Adipocyte (in vitro differentiated cells): ENCODE measurements at regions not wholly inside any gene's neighbourhood (a gene's known extent, or its start where the extent isn't known, plus 50 kb on each side); places are given as distances from the start of the nearest gene placed in this dataset.
"Not testable (repeated sequence)": the region's sequence is repeated elsewhere in the genome, so short reads cannot be mapped to it uniquely, and the experiment has no call there.

Experiments used
- DNase-seq: peaks from one replicate; pipeline ENCODE4 v3.0.0-alpha.2; 2015; ENCODE audit warnings: low read depth
- H3K27me3 ChIP-seq: replicated peaks from 2 replicates; pipeline ENCODE4 v1.7.0; 2013; ENCODE audit warnings: mild to moderate bottlenecking, low read length, moderate library complexity; ENCODE audit not compliant: control insufficient read depth, insufficient read depth
- H3K36me3 ChIP-seq: 2 replicates; pipeline ENCODE4 v1.7.0; 2013; ENCODE audit warnings: low read length, mild to moderate bottlenecking, moderate library complexity; ENCODE audit not compliant: control insufficient read depth, insufficient read depth, severe bottlenecking
- H3K4me1 ChIP-seq: 2 replicates; pipeline ENCODE4 v1.7.0; 2013; ENCODE audit warnings: mild to moderate bottlenecking, low read length, moderate library complexity; ENCODE audit not compliant: control insufficient read depth, insufficient read depth
- H3K4me3 ChIP-seq: 2 replicates; pipeline ENCODE4 v1.7.0; 2013; ENCODE audit warnings: mild to moderate bottlenecking, low read length, moderate library complexity
- H3K9ac ChIP-seq: 2 replicates; pipeline ENCODE4 v1.7.0; 2013; ENCODE audit warnings: mild to moderate bottlenecking, low read length, moderate library complexity
- H3K9me3 ChIP-seq: 2 replicates; pipeline ENCODE4 v1.7.0; 2013; ENCODE audit warnings: mild to moderate bottlenecking, low read length, moderate library complexity; ENCODE audit not compliant: control insufficient read depth

GRCh38 chr5:40235471-40236400, 444.0 kb upstream of the PTGER4 start:
- no peaks in the 10 kb centered on the region for H3K36me3 ChIP-seq
- H3K4me3 ChIP-seq, result no peak overlapping the region
- no peaks in the 10 kb centered on the region for H3K27me3 ChIP-seq
- H3K9ac ChIP-seq, result no peak overlapping the region
- H3K9me3 ChIP-seq, result peaks cover 14% of the 10 kb centered on the region
- DNase-seq, result peak; percentile 8
- peaks cover 2% of the 10 kb centered on the region for H3K4me1 ChIP-seq

GRCh38 chr5:40233268-40233667, 446.4 kb upstream of the PTGER4 start:
- Histone ChIP-seq H3K27me3 (no peaks in the 10 kb centered on the region), H3K4me3 (no peak overlapping the region), H3K36me3 (no peaks in the 10 kb centered on the region), H3K9me3 (no peaks in the 10 kb centered on the region), H3K9ac (no peak overlapping the region), H3K4me1 (peaks cover 4% of the 10 kb centered on the region)
- DNase-seq, result peak; percentile 19

DNA sequence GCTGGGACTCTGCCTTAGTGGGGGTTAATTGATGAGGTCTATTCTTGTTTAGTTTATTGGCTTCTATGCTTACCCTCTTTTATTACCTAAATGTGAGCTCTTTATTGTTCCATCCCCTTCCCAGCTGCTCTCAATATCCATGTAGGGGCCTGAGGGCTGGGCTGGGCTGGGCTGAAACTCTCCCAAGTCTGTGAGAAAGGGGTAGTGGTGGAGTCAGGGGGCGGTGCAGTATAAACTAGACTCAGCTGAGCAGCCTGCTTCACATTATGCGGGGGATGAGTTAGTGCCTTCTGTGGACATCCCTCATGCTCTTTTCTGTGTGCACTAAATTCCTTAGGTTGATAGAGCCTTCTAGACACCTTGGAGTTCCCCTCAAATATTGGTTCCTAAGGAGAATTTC, 451.8 kb upstream of the PTGER4 start:
- Histone ChIP-seq H3K4me1 (peaks cover 10% of the 10 kb centered on the region), H3K9ac (no peak overlapping the region), H3K4me3 (no peak overlapping the region), H3K27me3 (no peaks in the 10 kb centered on the region), H3K36me3 (no peaks in the 10 kb centered on the region), H3K9me3 (no peaks in the 10 kb centered on the region)
- no peak for DNase-seq

- Histone ChIP-seq H3K4me1 (peaks cover 10% of the 10 kb centered on the region), H3K4me3 (no peak overlapping the region), H3K9me3 (no peaks in the 10 kb centered on the region), H3K36me3 (no peaks in the 10 kb centered on the region), H3K9ac (no peak overlapping the region), H3K27me3 (no peaks in the 10 kb centered on the region)
- no peak for DNase-seq
Measured at GRCh38 chr5:40227366-40227765, 452.3 kb upstream of the PTGER4 start.

GRCh38 chr5:40226906-40227305, 452.8 kb upstream of the PTGER4 start:
- H3K36me3 ChIP-seq, result no peaks in the 10 kb centered on the region
- DNase-seq, result no peak
- H3K27me3 ChIP-seq, result no peaks in the 10 kb centered on the region
- no peak overlapping the region for H3K9ac ChIP-seq
- H3K4me3 ChIP-seq, result no peak overlapping the region
- H3K4me1 ChIP-seq, result peaks cover 10% of the 10 kb centered on the region
- no peaks in the 10 kb centered on the region for H3K9me3 ChIP-seq

- not testable (repeated sequence) for H3K4me1 ChIP-seq, DNase-seq, H3K4me3 ChIP-seq, H3K9ac ChIP-seq, H3K36me3 ChIP-seq, H3K27me3 ChIP-seq, H3K9me3 ChIP-seq
Measured at GRCh38 chr5:40225147-40225546, 454.6 kb upstream of the PTGER4 start.

GRCh38 chr5:40224421-40224820, 455.3 kb upstream of the PTGER4 start:
- Histone ChIP-seq H3K27me3 (no peaks in the 10 kb centered on the region), H3K36me3 (no peaks in the 10 kb centered on the region), H3K4me3 (no peak overlapping the region), H3K9me3 (no peaks in the 10 kb centered on the region), H3K9ac (no peak overlapping the region), H3K4me1 (peaks cover 7% of the 10 kb centered on the region)
- peak; percentile 33 for DNase-seq

DNA sequence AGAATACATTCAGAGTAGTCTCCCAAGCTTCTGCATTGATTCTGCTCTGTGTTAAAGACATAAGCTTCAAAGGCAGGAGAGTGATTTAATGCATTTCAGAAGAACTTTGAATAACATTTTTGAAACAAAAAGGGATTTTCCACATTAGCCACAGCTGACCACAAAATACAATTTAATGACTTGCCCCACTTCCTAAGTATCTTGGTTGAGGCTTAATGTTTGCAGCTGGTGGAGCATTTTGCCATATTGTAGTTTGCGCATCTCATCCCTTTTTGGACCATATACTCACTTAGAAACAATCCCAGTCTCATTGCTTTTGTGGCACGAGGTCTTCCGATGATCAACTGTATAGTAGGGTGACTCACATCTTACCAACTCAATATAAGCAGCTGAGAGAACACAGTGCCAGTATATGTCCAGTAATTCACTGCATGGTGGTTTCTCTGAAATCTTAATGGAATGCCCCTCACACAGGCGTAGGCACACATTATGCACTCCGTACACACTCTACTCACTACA, 455.8 kb upstream of the PTGER4 start:
- H3K36me3 ChIP-seq, result no peaks in the 10 kb centered on the region
- H3K9ac ChIP-seq, result no peak overlapping the region
- peaks cover 7% of the 10 kb centered on the region for H3K4me1 ChIP-seq
- H3K9me3 ChIP-seq, result no peaks in the 10 kb centered on the region
- no peak overlapping the region for H3K4me3 ChIP-seq
- peak; percentile 58 for DNase-seq
- no peaks in the 10 kb centered on the region for H3K27me3 ChIP-seq

GRCh38 chr5:40221796-40222195, 457.9 kb upstream of the PTGER4 start:
- no peak overlapping the region for H3K9ac ChIP-seq
- no peaks in the 10 kb centered on the region for H3K9me3 ChIP-seq
- peaks cover 7% of the 10 kb centered on the region for H3K4me1 ChIP-seq
- no peaks in the 10 kb centered on the region for H3K27me3 ChIP-seq
- H3K36me3 ChIP-seq, result no peaks in the 10 kb centered on the region
- peak overlapping the region; percentile 18 for H3K4me3 ChIP-seq
- peak; percentile 49 for DNase-seq

DNA sequence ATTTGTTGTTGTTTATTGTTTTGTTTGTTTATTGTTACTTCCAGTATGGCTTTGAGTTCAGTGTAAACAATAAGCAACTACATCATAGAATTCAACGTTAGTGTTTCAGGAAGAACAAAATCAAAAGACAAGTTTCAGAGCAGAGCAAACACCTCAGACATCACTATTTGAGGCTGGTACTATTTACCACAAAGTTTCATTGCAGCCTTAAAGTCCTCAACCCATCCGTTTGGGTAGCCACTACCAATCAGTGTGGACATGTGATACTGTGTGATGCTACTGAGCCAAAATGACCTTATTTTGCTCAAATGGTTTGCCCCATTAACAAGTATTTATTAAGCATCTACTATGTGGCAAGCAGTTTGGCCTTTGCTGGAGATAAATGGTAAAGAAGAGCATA, 458.5 kb upstream of the PTGER4 start:
- H3K4me3 ChIP-seq, result no peak overlapping the region
- H3K4me1 ChIP-seq, result peaks cover 7% of the 10 kb centered on the region
- H3K9me3 ChIP-seq, result no peaks in the 10 kb centered on the region
- no peak overlapping the region for H3K9ac ChIP-seq
- H3K36me3 ChIP-seq, result no peaks in the 10 kb centered on the region
- H3K27me3 ChIP-seq, result no peaks in the 10 kb centered on the region
- no peak for DNase-seq

GRCh38 chr5:40220260-40220659, 459.5 kb upstream of the PTGER4 start:
- no peaks in the 10 kb centered on the region for H3K9me3 ChIP-seq
- H3K4me3 ChIP-seq, result no peak overlapping the region
- DNase-seq, result no peak
- peaks cover 7% of the 10 kb centered on the region for H3K4me1 ChIP-seq
- H3K27me3 ChIP-seq, result no peaks in the 10 kb centered on the region
- no peaks in the 10 kb centered on the region for H3K36me3 ChIP-seq
- H3K9ac ChIP-seq, result no peak overlapping the region
